GM12878 (cell line): ENCODE measurements at regions not wholly inside any gene's neighbourhood (a gene's known extent, or its start where the extent isn't known, plus 50 kb on each side); places are given as distances from the start of the nearest gene placed in this dataset.

Experiments
- ATAC-seq: fragments of 200-7000 bp; cut with Tn5 transposase; 3 replicates; pipeline ENCODE4 v1.9.1; 2020; ENCODE audit warnings: mild to moderate bottlenecking, moderate library complexity
- BruUV-seq: library from RNA; stranded (reverse); fragments of 400-500 nt; replicated peaks from 2 replicates; lab custom pipeline; 2021; lab: Mats Ljungman, UMichigan
- CTCF ChIA-PET: fragments of 300-600 bp; sonication (Branson Sonifier 250); formaldehyde crosslinking; extraction: SDS; loops from one replicate; lab custom pipeline; 2021; ENCODE audit warnings: inconsistent platforms; lab: Yijun Ruan, JAX
- POLR2A ChIA-PET: fragments of 350-600 bp; formaldehyde crosslinking; extraction: SDS; loops from one replicate; lab custom pipeline; 2021; ENCODE audit warnings: inconsistent platforms; lab: Charles Lee
- RAD21 ChIA-PET: fragments of 300-600 bp; sonication (Branson Sonifier 250); formaldehyde crosslinking; loops from one replicate; lab custom pipeline; 2023; ENCODE audit warnings: antibody characterized with exemption; ENCODE audit not compliant: unreplicated experiment; lab: Charles Lee
- SMC1A ChIA-PET: fragments of 300-600 bp; sonication (Branson Sonifier 250); formaldehyde crosslinking; loops from one replicate; lab custom pipeline; 2023; ENCODE audit not compliant: unreplicated experiment, uncharacterized antibody; lab: Charles Lee
- DNase-seq: peaks from one replicate; pipeline ENCODE4 v3.0.0-alpha.2; 2011; ENCODE audit warnings: low read depth, low spot score
- FAIRE-seq: peaks from 3 replicates; lab custom pipeline; 2011; peaks lifted over from hg19 to GRCh38; lab: Jason Lieb, UNC
- H2AFZ ChIP-seq: 2 replicates; pipeline ENCODE4 v1.6.0; 2011; ENCODE audit warnings: low read depth, low read length, control low read depth; ENCODE audit not compliant: control insufficient read depth
- H3K27ac ChIP-seq: 2 replicates; pipeline ENCODE4 v1.5.1; 2011; ENCODE audit warnings: control low read depth; ENCODE audit not compliant: control insufficient read depth, insufficient read depth
- H3K27me3 ChIP-seq, 2 experiments: replicated peaks in 1 of 2; 2 replicates each; pipeline versions ENCODE4 v1.6.0 to v1.6.1; 2011; ENCODE audit warnings: low read length in 1 of 2; ENCODE audit not compliant: control insufficient read depth in 2 of 2, insufficient read depth in 2 of 2
- H3K36me3 ChIP-seq, 2 experiments: 2 replicates each; pipeline ENCODE4 v1.5.1; 2011; ENCODE audit warnings: low read length in 1 of 2; ENCODE audit not compliant: control insufficient read depth in 2 of 2, insufficient read depth in 2 of 2
- H3K4me1 ChIP-seq: 2 replicates; pipeline ENCODE4 v1.6.1; 2011; ENCODE audit warnings: mild to moderate bottlenecking, low read length, moderate library complexity, mixed read lengths; ENCODE audit not compliant: control insufficient read depth, insufficient read depth
- H3K4me2 ChIP-seq: 2 replicates; pipeline ENCODE4 v1.6.0; 2011; ENCODE audit warnings: control low read depth; ENCODE audit not compliant: control insufficient read depth, insufficient read depth
- H3K4me3 ChIP-seq: fragments of 200-600 bp; sonication (generic); 2 replicates; pipeline ENCODE4 v1.5.1; 2016
- H3K79me2 ChIP-seq: 2 replicates; pipeline ENCODE4 v1.6.0; 2011; ENCODE audit warnings: low read length; ENCODE audit not compliant: control insufficient read depth, insufficient read depth
- H3K9ac ChIP-seq: 2 replicates; pipeline ENCODE4 v1.8.0; 2011; ENCODE audit warnings: low read length, control low read depth, mixed read lengths; ENCODE audit not compliant: control insufficient read depth, insufficient read depth
- H3K9me3 ChIP-seq: replicated peaks from 3 replicates; pipeline ENCODE4 v1.5.1; 2011; ENCODE audit warnings: mild to moderate bottlenecking, low read length; ENCODE audit not compliant: control insufficient read depth, insufficient read depth
- H4K20me1 ChIP-seq: 2 replicates; pipeline ENCODE4 v1.6.0; 2011; ENCODE audit not compliant: control insufficient read depth, insufficient read depth
- NBN ChIP-seq: fragments of 450-650 bp; IDR thresholded peaks from 2 replicates; pipeline ENCODE4 v1.6.1; 2016
- STAT1 ChIP-seq: fragments of 450-650 bp; conservative IDR thresholded peaks from 2 replicates; pipeline ENCODE4 v1.6.1; 2014; ENCODE audit warnings: antibody characterized with exemption, mild to moderate bottlenecking
- WGBS: methylation state at CpG from one replicate; pipeline ENCODE4 v1.1.6; 2016; ENCODE audit warnings: low lambda C conversion rate; ENCODE audit not compliant: insufficient replicate concordance, insufficient coverage; ENCODE audit errors: missing lambda C conversion rate; 5-methylcytosine and 5-hydroxymethylcytosine counted together
- in situ Hi-C: fragments of 300-500 bp; cut with MboI; formaldehyde crosslinking; loops from 9 replicates; pipeline ENCODE4 v1.14.3; 2018; ENCODE audit warnings: mixed read lengths
- intact Hi-C: fragments of 100-400 bp; cut with micrococcal nuclease; formaldehyde crosslinking; loops from one replicate; pipeline ENCODE4 v1.14.2; 2022; ENCODE audit not compliant: unreplicated experiment
- TF ChIP-seq, protein P1 (sequence below): IDR thresholded peaks from 2 replicates; pipeline ENCODE4 v1.6.1; 2011; ENCODE audit warnings: borderline replicate concordance, low read depth, mild to moderate bottlenecking, moderate library complexity, low read length; ENCODE audit not compliant: insufficient read depth, poor library complexity, severe bottlenecking
- TF ChIP-seq, protein P2 (sequence below): fragments of 450-650 bp; IDR thresholded peaks from 2 replicates; pipeline ENCODE4 v1.6.1; 2017; ENCODE audit warnings: low read depth, mild to moderate bottlenecking, moderate library complexity

DNA sequence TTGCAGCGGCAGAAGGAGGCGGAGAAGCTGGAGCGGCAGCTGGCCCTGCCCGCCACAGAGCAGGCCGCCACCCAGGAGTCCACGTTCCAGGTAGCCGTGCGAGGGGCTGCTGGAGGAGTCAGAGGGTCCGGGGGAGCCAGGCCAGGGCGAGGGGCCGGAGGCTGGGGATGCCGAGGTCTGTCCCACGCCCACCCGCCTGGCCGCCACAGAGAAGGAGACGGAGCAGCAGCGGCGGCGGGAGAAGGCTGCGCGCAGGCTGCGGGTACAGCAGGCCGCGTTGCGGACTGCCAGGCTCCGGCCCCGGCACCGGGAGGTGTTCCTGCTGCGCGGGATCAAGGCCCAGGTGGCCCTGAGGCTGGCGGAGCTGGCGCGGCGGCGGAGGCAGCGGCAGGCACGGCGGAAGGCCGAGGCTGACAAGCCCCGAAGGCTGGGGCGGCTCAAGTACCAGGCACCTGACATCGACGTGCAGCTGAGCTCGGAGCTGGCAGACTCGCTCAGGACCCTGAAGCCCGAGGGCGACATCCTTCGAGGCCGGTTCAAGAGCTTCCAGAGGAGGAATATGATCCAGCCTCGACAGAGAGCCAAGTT lies 625.0 kb downstream of the MCTP2 start:
- ChIA-PET RAD21 (no interaction called here), SMC1A (no interaction called here), POLR2A (no interaction called here)
- Histone ChIP-seq H3K36me3 (no peaks in the 10 kb centered on the region), H3K79me2 (no peaks in the 10 kb centered on the region), H3K9me3 (peaks cover 1% of the 10 kb centered on the region; the same call in 2 of the 3 replicates), H4K20me1 (no peaks in the 10 kb centered on the region), H3K4me2 (no peak overlapping the region), H3K4me3 (no peak overlapping the region), H3K27me3 (no peaks in the 10 kb centered on the region), H3K4me1 (no peaks in the 10 kb centered on the region), H3K27ac (no peak overlapping the region)
- 50% methylated on average over 26 of the region's 50 CpGs for WGBS
- FAIRE-seq (no peak), DNase-seq (no peak), ATAC-seq (no peak)
- in situ Hi-C loops = no loop called here
- no TSS peak for BruUV-seq
- TF ChIP-seq, protein P1, sequence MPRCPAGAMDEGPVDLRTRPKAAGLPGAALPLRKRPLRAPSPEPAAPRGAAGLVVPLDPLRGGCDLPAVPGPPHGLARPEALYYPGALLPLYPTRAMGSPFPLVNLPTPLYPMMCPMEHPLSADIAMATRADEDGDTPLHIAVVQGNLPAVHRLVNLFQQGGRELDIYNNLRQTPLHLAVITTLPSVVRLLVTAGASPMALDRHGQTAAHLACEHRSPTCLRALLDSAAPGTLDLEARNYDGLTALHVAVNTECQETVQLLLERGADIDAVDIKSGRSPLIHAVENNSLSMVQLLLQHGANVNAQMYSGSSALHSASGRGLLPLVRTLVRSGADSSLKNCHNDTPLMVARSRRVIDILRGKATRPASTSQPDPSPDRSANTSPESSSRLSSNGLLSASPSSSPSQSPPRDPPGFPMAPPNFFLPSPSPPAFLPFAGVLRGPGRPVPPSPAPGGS = no peak
- TF ChIP-seq, protein P2, sequence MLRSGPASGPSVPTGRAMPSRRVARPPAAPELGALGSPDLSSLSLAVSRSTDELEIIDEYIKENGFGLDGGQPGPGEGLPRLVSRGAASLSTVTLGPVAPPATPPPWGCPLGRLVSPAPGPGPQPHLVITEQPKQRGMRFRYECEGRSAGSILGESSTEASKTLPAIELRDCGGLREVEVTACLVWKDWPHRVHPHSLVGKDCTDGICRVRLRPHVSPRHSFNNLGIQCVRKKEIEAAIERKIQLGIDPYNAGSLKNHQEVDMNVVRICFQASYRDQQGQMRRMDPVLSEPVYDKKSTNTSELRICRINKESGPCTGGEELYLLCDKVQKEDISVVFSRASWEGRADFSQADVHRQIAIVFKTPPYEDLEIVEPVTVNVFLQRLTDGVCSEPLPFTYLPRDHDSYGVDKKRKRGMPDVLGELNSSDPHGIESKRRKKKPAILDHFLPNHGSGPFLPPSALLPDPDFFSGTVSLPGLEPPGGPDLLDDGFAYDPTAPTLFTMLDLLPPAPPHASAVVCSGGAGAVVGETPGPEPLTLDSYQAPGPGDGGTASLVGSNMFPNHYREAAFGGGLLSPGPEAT = no peak
- no peak for TF ChIP-seq NBN
- TF ChIP-seq STAT1 = no peak
- TF ChIP-seq, all 136 proteins: peak for 0
- no peak overlapping the region for H2AFZ ChIP-seq
- CTCF ChIA-PET = no interaction called here
- intact Hi-C loops = no loop called here
- no peak overlapping the region for H3K9ac ChIP-seq
